Stimulated activated naive CD8-positive, alpha-beta T cell treated with anti-CD3 and anti-CD28 coated beads, Interleukin-15, amount 100 ng/mL, for 72 hours (primary cell): ENCODE measurements at regions not wholly inside any gene's neighbourhood (a gene's known extent, or its start where the extent isn't known, plus 50 kb on each side); places are given as distances from the start of the nearest gene placed in this dataset.
"Not testable (repeated sequence)": the region's sequence is repeated elsewhere in the genome, so short reads cannot be mapped to it uniquely, and the experiment has no call there.

ENCODE experiments used
- ATAC-seq: fragments of 150-1000 bp; cut with Tn5 transposase; 2 replicates; pipeline ENCODE4 v1.10.0; 2021; ENCODE audit warnings: mild to moderate bottlenecking, moderate library complexity
- DNase-seq, 2 donors: peaks; one replicate each; pipeline ENCODE4 v3.0.0; 2021 to 2022
- H3K27ac Mint-ChIP-seq, 2 donors: one replicate each; pipeline ENCODE4 v1.8.0; 2022; ENCODE audit warnings: mild to moderate bottlenecking in 2 of 2, mixed read lengths in 2 of 2, moderate library complexity in 2 of 2
- H3K27me3 Mint-ChIP-seq: one replicate; pipeline ENCODE4 v1.8.0; 2022; ENCODE audit warnings: mixed read lengths
- H3K4me1 Mint-ChIP-seq: one replicate; pipeline ENCODE4 v1.8.0; 2022; ENCODE audit warnings: mild to moderate bottlenecking, mixed read lengths
- H3K4me3 Mint-ChIP-seq, 2 donors: one replicate each; pipeline ENCODE4 v1.8.0; 2022; ENCODE audit warnings: mild to moderate bottlenecking in 2 of 2, mixed read lengths in 2 of 2, moderate library complexity in 1 of 2
- H3K9me3 Mint-ChIP-seq, 2 donors: one replicate each; pipeline ENCODE4 v1.8.0; 2022; ENCODE audit warnings: mixed read lengths in 2 of 2

- Mint-ChIP-seq H3K4me1 (no peaks in the 10 kb centered on the region), H3K4me3 (no peak overlapping the region), H3K27me3 (no peaks in the 10 kb centered on the region), H3K9me3 (peaks cover 8 to 10% of the 10 kb centered on the region in 2 donors), H3K27ac (no peak overlapping the region)
- no peak for DNase-seq
- ATAC-seq = no peak
Observed at GRCh38 chr3:82643948-82644347, 882.5 kb upstream of the GBE1 start.

DNA sequence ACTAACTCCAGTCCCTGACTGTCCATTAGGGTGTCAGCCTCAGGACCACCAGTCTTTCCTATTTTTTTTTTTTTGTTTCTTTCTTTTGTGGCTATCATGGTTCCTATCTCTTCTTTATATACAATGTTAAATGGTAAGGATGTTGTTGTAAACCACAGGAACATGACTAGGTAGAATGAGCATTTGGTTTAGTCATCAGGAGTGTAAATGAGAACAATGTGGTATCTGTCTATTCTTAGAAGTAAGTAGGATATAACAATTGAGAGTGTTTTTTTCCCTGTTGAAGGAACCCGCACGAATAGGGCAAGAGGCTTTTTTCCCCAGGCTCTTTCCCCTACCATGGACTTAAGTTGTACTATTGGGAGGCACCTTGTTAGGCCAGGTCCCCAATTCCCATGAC is 880.3 kb upstream of the GBE1 start:
- no peak overlapping the region for H3K4me3 Mint-ChIP-seq
- no peak for DNase-seq
- no peak overlapping the region for H3K27ac Mint-ChIP-seq
- ATAC-seq = no peak
- no peaks in the 10 kb centered on the region for H3K27me3 Mint-ChIP-seq
- H3K4me1 Mint-ChIP-seq = no peaks in the 10 kb centered on the region
- H3K9me3 Mint-ChIP-seq = peaks cover 0 to 10% of the 10 kb centered on the region in 2 donors

DNA sequence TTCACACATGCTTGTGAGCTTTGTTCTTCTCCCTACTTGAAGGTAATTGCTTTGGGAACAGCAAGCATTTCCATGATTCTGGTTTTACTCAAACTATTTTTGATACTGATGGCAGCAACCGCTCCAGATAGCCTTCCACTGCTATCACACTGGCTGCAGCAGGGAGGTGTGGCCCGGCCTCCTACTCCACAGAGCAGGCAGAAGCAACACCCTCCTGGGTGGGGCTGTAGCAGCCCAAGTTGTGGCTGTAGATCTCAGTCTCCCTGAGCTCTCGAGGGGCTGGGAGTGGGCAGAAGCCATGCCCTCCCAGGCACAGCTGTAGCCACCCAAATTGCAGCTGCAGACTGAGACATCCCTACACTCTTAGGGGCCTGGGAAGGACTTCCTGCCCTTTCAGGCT is 878.8 kb upstream of the GBE1 start:
- no peak overlapping the region for H3K27ac Mint-ChIP-seq
- ATAC-seq (no peak), DNase-seq (no peak)
- H3K27me3 Mint-ChIP-seq = no peaks in the 10 kb centered on the region
- H3K9me3 Mint-ChIP-seq = peaks cover 0 to 10% of the 10 kb centered on the region in 2 donors
- H3K4me1 Mint-ChIP-seq = no peaks in the 10 kb centered on the region
- H3K4me3 Mint-ChIP-seq = no peak overlapping the region

GRCh38 chr3:82637574-82637973 is 876.1 kb upstream of the GBE1 start:
- H3K4me1 Mint-ChIP-seq = no peaks in the 10 kb centered on the region

DNA sequence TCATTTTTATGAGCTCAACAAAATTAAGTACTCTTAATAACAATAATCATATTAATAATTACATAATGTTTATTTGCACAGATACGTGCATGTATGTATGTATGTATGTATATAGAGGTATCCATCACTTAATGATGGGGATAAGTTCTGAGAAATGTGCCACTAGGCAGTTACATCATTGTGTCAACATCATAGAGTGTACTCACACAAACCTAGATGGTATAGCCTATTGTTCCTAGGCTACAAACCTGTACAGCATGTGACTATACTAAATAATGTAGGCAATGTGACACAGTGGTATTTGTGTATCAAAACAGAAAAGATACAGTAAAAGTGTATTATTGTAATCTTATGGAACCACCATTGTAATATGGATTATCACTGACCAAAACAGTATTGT is 874.7 kb upstream of the GBE1 start:
- H3K27ac Mint-ChIP-seq = no peak overlapping the region
- H3K4me1 Mint-ChIP-seq = no peaks in the 10 kb centered on the region
- no peak for DNase-seq
- peaks cover 0 to 5% of the 10 kb centered on the region in 2 donors for H3K9me3 Mint-ChIP-seq
- no peak for ATAC-seq
- H3K4me3 Mint-ChIP-seq = no peak overlapping the region
- H3K27me3 Mint-ChIP-seq = no peaks in the 10 kb centered on the region

More at GRCh38 chr3:82637574-82637973, 876.1 kb upstream of the GBE1 start:
- H3K9me3 Mint-ChIP-seq = peaks cover 0 to 15% of the 10 kb centered on the region in 2 donors
- H3K4me3 Mint-ChIP-seq = no peak overlapping the region
- no peak overlapping the region for H3K27ac Mint-ChIP-seq
- H3K27me3 Mint-ChIP-seq = no peaks in the 10 kb centered on the region
- DNase-seq (no peak), ATAC-seq (no peak)

- Mint-ChIP-seq H3K9me3 (peaks cover 8 to 19% of the 10 kb centered on the region in 2 donors), H3K4me3 (no peak overlapping the region), H3K4me1 (no peaks in the 10 kb centered on the region), H3K27ac (no peak overlapping the region), H3K27me3 (no peaks in the 10 kb centered on the region)
- DNase-seq = no peak
- ATAC-seq = no peak
Observed at GRCh38 chr3:82633319-82633718, 871.9 kb upstream of the GBE1 start.

DNA sequence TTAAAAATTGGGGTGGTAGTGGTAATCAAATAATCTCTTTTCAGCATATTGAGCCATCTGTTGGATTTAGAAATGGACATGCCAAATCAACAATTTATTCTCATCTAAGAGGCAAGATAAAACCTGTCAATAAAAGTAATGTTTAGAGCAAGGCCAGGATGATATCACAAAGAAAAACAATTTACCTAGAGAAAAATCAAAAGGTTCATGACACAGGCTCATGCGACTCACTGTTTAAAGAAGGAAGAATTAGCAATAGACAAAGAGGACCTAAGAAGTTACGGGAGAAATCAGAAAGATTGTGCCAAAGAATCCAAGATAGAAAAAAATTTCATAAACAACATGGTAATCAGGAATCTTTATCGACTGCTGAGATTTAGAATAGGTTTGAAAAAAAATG is 868.5 kb upstream of the GBE1 start:
- Mint-ChIP-seq H3K9me3 (peaks cover 8 to 19% of the 10 kb centered on the region in 2 donors), H3K27me3 (no peaks in the 10 kb centered on the region), H3K27ac (no peak overlapping the region), H3K4me3 (no peak overlapping the region), H3K4me1 (no peaks in the 10 kb centered on the region)
- no peak for ATAC-seq
- DNase-seq = no peak

GRCh38 chr3:82628385-82629014 is 867.1 kb upstream of the GBE1 start:
- Mint-ChIP-seq H3K4me1 (no peaks in the 10 kb centered on the region), H3K27ac (no peak overlapping the region), H3K4me3 (no peak overlapping the region), H3K9me3 (peaks cover 8 to 18% of the 10 kb centered on the region in 2 donors), H3K27me3 (no peaks in the 10 kb centered on the region)
- no peak for DNase-seq
- ATAC-seq = no peak

- DNase-seq = no peak
Observed at GRCh38 chr3:82627733-82628132, 866.3 kb upstream of the GBE1 start.

GRCh38 chr3:82620744-82621143 is 859.3 kb upstream of the GBE1 start:
- H3K27me3 Mint-ChIP-seq, H3K4me3 Mint-ChIP-seq, DNase-seq, H3K4me1 Mint-ChIP-seq, H3K27ac Mint-ChIP-seq, ATAC-seq: not testable (repeated sequence)
- H3K9me3 Mint-ChIP-seq = peaks cover 11 to 28% of the 10 kb centered on the region in 2 donors

More at GRCh38 chr3:82627733-82628132, 866.3 kb upstream of the GBE1 start:
- H3K4me3 Mint-ChIP-seq = no peak overlapping the region
- H3K4me1 Mint-ChIP-seq = no peaks in the 10 kb centered on the region
- ATAC-seq = no peak
- peaks cover 8 to 22% of the 10 kb centered on the region in 2 donors for H3K9me3 Mint-ChIP-seq
- H3K27ac Mint-ChIP-seq = no peak overlapping the region
- H3K27me3 Mint-ChIP-seq = no peaks in the 10 kb centered on the region

DNA sequence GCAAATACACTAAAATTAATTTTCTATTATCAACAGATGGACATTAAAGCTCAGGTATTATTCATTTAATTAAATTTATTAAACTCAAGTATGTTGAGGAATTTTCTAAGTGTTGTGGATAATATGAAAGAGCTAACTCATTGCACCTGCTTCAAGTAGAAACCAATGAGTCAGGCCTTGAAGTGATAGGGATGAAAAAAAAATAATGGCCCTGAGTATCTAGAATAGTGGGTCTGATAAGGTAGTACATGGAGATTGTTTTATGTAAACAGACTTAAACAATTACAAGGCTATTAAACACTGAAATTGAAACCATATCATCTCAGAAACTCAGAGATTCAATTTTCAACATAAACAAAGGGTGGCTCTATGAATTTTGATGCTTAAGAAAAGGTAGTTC is 857.1 kb upstream of the GBE1 start:
- DNase-seq (no peak), ATAC-seq (no peak)
- no peaks in the 10 kb centered on the region for H3K4me1 Mint-ChIP-seq

GRCh38 chr3:82610236-82610635 is 848.8 kb upstream of the GBE1 start:
- H3K27ac Mint-ChIP-seq = no peak overlapping the region
- DNase-seq (no peak), ATAC-seq (no peak)
- H3K4me1 Mint-ChIP-seq = no peaks in the 10 kb centered on the region
- no peak overlapping the region for H3K4me3 Mint-ChIP-seq
- peaks cover 10 to 20% of the 10 kb centered on the region in 2 donors for H3K9me3 Mint-ChIP-seq
- no peaks in the 10 kb centered on the region for H3K27me3 Mint-ChIP-seq

More for the DNA sequence above, 857.1 kb upstream of the GBE1 start:
- no peak overlapping the region for H3K4me3 Mint-ChIP-seq
- no peak overlapping the region for H3K27ac Mint-ChIP-seq
- H3K9me3 Mint-ChIP-seq = peaks cover 11 to 27% of the 10 kb centered on the region in 2 donors
- no peaks in the 10 kb centered on the region for H3K27me3 Mint-ChIP-seq

DNA sequence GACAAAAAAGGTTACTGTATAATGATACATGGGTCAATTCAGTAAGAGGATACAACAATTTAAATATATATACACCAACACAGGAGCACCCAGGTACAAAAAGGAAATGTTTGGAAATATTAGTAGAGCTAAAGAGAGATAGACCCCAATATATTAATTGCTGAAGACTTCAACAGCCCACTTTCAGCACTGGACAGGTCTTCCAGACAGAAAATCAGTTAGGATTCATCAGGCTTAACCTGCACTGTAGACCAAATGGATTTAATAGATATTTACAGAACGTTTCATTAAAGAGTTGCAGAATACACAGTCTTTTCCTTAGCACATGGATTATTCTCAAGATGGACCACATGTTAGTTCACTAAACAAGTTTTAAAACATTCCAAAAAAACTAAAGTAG is 845.9 kb upstream of the GBE1 start:
- no peaks in the 10 kb centered on the region for H3K27me3 Mint-ChIP-seq
- ATAC-seq (no peak), DNase-seq (no peak)
- no peak overlapping the region for H3K4me3 Mint-ChIP-seq
- H3K4me1 Mint-ChIP-seq = no peaks in the 10 kb centered on the region
- peaks cover 19 to 21% of the 10 kb centered on the region in 2 donors for H3K9me3 Mint-ChIP-seq
- no peak overlapping the region for H3K27ac Mint-ChIP-seq

DNA sequence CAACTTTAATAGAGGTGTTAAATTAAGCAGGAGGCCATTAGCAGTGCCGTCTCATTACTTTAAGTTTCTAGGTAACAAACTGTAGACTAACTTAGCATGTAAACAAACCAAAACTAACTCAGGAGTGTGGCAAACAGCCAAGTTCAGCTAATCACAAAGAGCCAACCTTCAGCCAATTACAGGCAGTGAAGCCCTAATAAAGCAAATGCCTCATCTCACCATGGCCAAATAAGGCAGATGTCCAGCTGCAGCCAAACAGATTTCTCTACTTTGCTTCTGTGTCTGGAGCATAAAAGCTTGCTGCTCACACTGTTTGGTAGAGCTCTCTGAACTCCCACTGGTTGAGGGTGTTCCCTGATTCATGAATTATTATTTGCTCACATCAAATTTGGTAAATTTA is 835.4 kb upstream of the GBE1 start:
- no peak for ATAC-seq
- no peak overlapping the region for H3K4me3 Mint-ChIP-seq
- no peak for DNase-seq
- no peaks in the 10 kb centered on the region for H3K4me1 Mint-ChIP-seq
- H3K27me3 Mint-ChIP-seq = no peaks in the 10 kb centered on the region
- H3K27ac Mint-ChIP-seq = no peak overlapping the region
- H3K9me3 Mint-ChIP-seq = peaks cover 20 to 33% of the 10 kb centered on the region in 2 donors

GRCh38 chr3:82595530-82595929 is 834.1 kb upstream of the GBE1 start:
- no peak for ATAC-seq
- peaks cover 20 to 34% of the 10 kb centered on the region in 2 donors for H3K9me3 Mint-ChIP-seq
- no peak for DNase-seq
- no peaks in the 10 kb centered on the region for H3K4me1 Mint-ChIP-seq
- no peak overlapping the region for H3K4me3 Mint-ChIP-seq
- H3K27me3 Mint-ChIP-seq = no peaks in the 10 kb centered on the region
- no peak overlapping the region for H3K27ac Mint-ChIP-seq

DNA sequence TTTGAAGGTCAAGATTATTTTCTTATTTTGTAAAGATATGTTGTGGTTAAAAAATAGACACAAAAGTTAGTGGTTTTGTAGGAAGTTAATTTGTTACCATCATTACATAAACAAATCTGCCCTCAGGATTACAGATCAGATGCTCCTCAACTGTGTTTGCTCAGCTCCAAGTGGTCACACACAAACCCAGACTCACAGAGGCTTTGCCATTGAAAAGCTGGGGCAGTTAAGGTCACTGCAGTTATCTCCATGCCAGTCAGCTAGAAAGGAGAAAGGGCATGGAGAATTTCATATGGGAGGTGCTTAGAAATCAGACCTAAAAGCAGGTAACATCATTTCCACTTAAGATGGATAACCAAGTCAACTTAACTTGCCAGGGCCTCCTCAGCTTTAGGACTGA is 825.7 kb upstream of the GBE1 start:
- H3K27ac Mint-ChIP-seq = no peak overlapping the region
- peaks cover 3 to 4% of the 10 kb centered on the region in 2 donors for H3K9me3 Mint-ChIP-seq
- no peaks in the 10 kb centered on the region for H3K27me3 Mint-ChIP-seq
- DNase-seq (no peak), ATAC-seq (no peak)
- no peaks in the 10 kb centered on the region for H3K4me1 Mint-ChIP-seq
- no peak overlapping the region for H3K4me3 Mint-ChIP-seq

DNA sequence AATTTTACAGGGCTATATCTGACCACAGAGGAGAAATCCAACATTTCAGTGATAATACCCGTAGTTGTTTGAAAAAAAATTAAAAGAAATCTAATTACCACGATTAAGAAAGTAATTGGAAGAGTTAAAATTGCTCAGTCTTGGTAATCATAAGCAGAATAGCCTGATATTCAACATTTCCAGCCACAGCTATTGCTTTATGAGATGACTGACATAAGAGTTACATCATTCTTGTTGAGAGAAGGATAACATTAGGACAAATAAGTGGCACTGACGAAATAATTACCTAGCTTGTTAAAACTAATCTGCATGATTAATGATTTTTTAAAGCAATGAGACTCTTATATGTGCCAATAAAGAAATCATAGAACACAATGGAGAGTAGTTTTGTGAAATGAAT is 825.0 kb upstream of the GBE1 start:
- ATAC-seq (no peak), DNase-seq (no peak)
- no peaks in the 10 kb centered on the region for H3K27me3 Mint-ChIP-seq
- H3K4me1 Mint-ChIP-seq = no peaks in the 10 kb centered on the region
- H3K4me3 Mint-ChIP-seq = no peak overlapping the region
- no peak overlapping the region for H3K27ac Mint-ChIP-seq
- H3K9me3 Mint-ChIP-seq = no peaks in the 10 kb centered on the region
